Head of caudate nucleus (tissue), 42 donors: ENCODE measurements at regions not wholly inside any gene's neighbourhood (a gene's known extent, or its start where the extent isn't known, plus 50 kb on each side); places are given as distances from the start of the nearest gene placed in this dataset.
"Not testable (repeated sequence)": the region's sequence is repeated elsewhere in the genome, so short reads cannot be mapped to it uniquely, and the experiment has no call there.

Experiments used
- DNase-seq, 42 donors: peaks; one replicate each; pipeline versions ENCODE4 v3.0.0 to v3.0.0-alpha.2; 2020 to 2021; ENCODE audit warnings: mixed read lengths in 7 of 42
- intact Hi-C: fragments of 100-400 bp; cut with DNase I; formaldehyde crosslinking; loops from one replicate; pipeline ENCODE4 v1.15.0; 2022

DNA sequence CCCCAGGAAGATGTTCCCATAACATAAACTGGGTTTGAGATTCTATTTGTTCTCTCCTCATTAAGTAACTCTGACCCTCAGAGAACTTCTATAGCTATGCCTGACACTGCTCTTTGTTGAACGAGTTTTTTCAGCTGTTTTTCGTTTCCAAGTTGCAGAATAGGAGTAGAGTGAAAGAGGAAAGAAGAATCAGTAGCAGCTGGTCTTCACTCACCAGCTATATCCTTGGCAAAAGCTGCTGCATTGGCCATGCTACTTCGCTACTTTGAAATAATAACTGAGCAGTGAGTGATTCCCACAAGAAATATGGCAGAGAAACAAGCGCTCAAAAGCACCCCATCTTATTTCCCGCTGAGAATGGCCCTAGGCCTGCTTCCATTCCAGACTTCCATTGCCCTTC lies 329.0 kb downstream of the ISL1 start:
- no peak for DNase-seq
- intact Hi-C loops, result no loop called here

DNA sequence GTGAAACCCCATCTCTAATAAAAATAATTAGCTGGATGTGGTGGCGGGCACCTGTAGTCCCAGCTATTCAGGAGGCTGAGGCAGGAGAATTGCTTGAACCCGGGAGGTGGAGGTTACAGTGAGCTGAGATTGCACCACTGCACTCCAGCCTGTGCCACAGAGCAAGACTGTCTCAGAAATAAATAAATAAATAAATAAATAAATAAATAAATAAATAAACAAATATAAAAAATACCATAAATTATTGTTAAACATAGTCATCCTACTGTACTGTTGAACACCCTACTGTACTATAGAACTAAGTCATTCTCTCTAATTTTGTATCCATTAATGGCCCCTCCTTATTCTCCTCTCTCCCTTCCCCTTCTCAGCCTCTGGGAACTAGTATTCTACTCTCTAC lies 332.2 kb downstream of the ISL1 start:
- intact Hi-C loops, DNase-seq: not testable (repeated sequence)

DNA sequence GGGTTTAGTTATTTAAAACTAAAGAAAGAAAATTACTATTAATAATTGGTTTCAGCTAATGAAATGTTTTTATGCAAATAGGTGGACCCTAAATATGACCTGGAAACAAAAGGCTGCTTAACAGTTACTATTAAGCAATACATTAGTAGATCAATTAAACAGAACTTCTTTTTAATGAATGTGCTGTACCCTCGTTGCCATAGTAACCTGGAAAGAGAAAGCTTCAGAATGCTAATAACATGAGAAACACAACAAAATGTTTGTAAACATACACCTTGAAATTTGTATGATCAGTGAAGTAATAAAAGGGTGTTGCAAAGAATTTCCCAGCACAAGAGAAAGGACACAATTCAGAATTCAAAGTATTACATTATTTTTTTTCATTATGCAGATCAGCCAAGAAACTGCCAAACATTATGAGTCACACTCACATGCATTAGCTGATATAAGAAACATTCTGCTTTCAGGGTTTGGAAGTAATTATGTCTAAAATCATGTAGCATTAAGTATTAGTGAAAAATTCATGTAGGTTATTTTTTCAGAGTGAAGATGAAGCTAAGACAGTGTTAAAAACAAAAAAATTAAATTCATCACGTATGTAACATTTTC lies 348.3 kb downstream of the ISL1 start:
- no peak for DNase-seq

DNA sequence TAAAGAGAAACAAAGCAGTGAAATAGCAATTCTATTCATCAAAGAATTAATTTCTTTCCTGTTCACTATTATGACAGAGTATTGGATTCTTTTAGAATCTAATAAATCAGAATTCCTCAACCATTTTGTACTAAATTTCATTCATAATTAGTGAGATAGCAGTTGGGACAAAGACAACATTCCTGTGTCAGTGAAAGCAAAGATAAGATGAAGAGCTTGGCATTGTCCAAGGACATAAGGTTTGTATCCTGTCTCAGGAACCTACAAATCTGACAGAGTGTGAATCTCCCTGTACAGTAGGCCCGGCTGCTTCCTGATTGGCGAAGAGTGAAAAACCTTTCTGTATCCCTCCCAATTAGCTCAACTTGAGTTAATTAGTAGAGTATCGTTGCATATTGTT lies 349.1 kb downstream of the ISL1 start:
- DNase-seq, result no peak
- intact Hi-C loops, result no loop called here

More for the DNA sequence above, 348.3 kb downstream of the ISL1 start:
- intact Hi-C loops, result no loop called here

DNA sequence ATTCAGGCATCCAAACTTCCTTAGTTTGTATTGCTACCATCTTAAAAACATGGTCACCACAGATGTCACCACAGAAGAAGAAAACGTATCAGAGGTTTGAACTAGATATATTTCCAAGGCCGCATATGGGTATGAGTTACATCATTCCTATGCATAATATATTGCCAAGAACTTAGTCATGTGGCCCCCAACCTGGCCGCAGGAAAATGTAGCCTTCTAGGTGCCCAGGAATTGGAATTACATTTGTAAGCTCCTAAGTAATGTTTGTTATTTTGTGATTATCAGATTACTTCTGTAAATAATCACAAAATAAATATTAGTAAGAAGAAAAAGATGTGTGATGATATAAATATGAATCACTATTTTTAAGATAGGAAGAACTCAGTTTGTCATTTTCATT lies 351.4 kb downstream of the ISL1 start:
- no peak for DNase-seq
- intact Hi-C loops, result no loop called here

DNA sequence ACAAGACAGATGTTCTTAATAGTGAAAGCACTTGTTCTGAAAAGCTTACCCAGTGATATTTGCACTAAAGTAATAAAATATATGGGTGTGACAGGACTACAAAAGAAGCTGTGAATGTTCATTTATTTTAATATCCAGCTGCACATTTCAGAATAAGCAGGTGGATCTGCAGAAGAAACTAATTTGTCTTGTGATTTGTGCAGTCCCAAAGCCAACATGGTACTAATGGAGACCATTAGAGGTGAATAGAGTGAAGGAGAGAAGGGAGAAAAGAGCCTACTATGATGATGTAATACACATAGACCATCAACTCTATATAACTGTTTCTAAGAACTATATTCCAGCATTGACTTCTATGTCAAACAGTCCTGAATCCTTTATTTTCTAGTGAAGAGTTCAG lies 362.8 kb downstream of the ISL1 start:
- intact Hi-C loops, result no loop called here

DNA sequence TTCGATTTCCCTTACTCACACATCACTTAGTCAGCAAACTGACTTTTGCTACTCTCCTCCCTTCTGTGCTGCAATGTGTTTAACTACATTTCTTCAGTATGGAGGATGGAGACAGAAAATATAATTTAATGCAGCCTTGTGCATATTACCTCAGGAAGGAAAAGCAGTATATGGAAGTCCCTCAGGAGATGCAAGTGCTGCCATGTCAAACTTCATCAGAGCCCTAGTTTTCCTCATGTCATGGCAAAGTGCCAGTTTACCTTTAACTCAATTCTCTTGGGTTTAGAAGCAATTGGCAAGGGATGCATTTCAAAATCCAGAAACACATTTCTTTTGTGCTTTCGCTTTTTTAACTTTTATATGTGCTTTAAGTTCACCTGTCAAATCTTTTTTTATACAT lies 365.4 kb downstream of the ISL1 start:
- intact Hi-C loops, result no loop called here
- DNase-seq, result no peak

More for the DNA sequence above, 362.8 kb downstream of the ISL1 start:
- no peak for DNase-seq
